HG03108 (cell line): ENCODE measurements at regions not wholly inside any gene's neighbourhood (a gene's known extent, or its start where the extent isn't known, plus 50 kb on each side); places are given as distances from the start of the nearest gene placed in this dataset.

Source experiments
- ATAC-seq: cut with Tn5 transposase; IDR thresholded peaks from one replicate; pipeline ENCODE4 v1.9.1; 2021; ENCODE audit warnings: moderate library complexity; ENCODE audit not compliant: unreplicated experiment

DNA sequence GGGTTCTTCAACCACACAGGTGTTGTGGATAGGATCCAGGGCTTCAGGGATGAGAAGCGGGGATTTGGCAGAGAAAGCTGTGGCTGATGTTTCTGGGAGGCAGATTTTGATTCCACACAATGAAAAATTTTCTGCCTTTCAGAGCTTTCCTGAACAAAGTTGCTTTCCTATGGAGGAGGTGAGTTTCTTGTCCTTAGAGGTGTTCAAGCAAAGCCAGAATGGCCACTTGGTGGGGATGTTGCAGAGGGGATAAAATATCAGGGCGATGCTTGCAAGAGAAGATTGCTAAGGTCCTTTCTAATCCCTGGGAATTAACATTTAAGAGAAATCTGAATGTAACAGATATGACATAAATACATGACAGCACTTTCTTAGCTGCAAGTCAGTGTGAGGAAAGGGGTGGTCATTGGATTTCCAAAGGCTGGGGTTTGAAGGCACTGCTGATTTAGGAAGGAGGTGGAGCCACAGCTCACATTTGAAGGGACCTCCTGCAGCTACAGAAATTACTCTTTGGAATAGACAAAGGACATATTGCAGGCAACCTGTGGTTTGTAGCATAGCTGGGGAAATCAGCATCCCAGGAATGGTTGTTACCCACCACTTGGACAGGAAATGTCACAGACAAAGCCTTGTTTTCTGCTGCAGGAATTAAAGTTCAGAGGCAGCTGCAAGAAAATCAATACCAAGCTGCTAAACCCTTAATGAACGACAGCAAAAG is 271.1 kb upstream of the CHD6 start:
- ATAC-seq, result no peak

GRCh38 chr20:41888434-41888833 is 270.3 kb upstream of the CHD6 start:
- ATAC-seq, result no peak

GRCh38 chr20:41887500-41887899 is 269.3 kb upstream of the CHD6 start:
- no peak for ATAC-seq

DNA sequence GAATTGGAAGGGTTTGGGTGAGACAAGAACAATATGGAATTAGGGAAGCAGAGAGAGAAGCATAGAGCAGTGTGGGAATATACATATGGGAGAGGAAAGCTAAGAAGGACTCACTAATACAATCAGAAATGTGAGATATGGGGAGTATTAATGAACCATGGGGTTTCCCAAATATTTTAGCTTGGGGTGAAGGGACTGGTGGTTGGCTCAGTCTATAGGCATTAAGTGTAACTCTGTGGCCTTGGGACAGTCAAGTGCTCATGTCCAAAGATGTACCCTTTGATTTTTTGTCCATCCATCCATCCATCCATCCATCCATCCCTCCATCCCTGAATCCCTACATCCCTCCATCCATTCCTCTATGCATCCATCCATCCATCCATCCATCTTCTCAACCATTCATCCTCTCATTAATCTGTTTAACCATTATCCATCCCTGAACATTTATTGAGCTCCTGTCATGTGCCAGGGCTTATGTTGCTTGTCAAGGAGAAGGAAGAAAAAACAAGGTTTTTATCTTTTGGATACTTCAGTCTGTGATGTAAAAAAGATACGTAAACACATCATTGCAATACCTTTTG is 263.4 kb upstream of the CHD6 start:
- ATAC-seq, result no peak

GRCh38 chr20:41879123-41879522 is 260.9 kb upstream of the CHD6 start:
- no peak for ATAC-seq

DNA sequence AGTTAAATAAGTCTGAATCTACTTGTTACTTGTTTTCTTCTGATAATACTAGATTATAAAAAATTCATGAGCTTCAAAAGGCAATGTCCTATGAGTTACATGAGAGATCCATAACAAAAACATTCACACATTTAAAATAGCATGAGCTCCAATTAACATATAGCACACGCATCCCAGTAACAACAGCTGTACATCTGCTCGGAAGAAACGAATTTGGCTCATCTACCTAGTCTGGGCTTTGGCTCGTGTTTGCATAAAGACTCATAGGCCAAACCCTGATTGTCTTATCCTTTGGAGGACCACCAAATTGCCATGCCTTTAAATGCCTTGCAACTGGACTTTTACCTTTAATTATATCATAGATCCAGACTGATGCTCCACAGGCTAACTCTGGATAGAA is 259.7 kb upstream of the CHD6 start:
- no peak for ATAC-seq

GRCh38 chr20:41874658-41875057 is 256.5 kb upstream of the CHD6 start:
- no peak for ATAC-seq

DNA sequence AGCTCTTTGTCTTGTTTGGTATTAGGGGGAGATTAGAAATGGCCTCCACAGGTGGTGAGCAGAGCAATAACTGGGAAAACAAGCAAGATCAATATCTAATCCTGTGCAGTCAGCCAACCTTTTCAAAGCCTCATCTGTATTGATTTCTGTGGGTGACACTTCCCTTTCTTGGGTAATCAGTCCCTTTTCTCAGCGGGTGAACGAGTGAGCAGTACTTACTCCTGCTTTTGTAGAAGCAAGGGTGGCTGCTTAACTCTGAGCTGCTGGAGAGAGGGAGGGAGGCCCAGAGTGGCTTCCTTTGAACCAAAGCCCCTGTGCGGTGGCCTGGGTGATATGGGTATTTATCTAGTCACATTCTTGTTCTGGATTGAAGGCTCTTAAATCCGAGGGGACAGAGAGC is 254.8 kb upstream of the CHD6 start:
- no peak for ATAC-seq

DNA sequence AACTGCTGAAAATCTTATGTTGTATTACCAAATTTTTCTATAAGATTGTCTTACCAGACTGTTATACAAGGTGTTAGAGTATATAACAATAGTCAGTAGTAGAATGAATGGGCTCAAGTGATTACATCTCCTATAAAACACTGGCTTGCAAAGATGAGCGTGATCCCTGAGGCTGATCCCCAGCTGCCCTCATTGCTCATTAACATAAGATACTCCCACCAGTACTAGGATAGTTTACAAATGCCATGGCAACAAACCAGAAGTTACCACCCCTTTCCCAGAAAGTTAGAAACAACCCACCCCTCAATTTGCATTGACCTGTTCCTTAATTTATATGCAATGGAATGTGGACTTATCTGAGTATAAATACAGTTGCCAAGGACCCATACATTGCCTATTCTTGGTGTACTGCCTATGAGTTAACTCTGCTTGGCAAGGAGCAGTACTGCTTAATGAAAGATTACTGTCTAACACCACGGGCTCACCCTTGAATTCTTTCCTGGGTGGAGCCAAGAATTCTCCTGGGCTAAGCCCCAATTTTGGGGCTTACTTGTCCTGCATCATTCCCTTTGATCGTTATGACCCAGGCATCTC is 252.8 kb upstream of the CHD6 start:
- ATAC-seq, result no peak

DNA sequence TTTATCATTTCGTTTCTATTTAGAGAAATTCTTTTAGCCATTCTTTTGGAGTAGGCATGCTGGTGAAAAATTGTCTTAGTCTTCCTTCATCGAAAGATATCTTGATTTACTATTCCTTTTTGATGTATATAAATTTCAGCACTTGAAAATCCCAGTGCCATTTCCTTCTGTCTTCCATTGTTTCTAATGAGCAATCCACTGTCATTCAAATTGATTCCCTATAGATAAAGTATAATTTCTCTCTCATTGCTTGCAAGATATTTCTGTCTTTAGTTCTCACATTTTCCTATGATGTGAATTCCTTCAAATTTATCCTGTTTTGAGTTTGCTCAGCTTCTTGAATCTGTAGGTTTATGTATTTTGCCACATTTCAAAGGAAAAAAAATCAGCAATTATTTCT is 251.1 kb upstream of the CHD6 start:
- no peak for ATAC-seq

GRCh38 chr20:41865938-41866337 is 247.8 kb upstream of the CHD6 start:
- no peak for ATAC-seq

- ATAC-seq, result no peak
Observed at GRCh38 chr20:41862476-41862875, 244.3 kb upstream of the CHD6 start.

- ATAC-seq, result no peak
Observed at GRCh38 chr20:41861772-41862422, 243.7 kb upstream of the CHD6 start.

DNA sequence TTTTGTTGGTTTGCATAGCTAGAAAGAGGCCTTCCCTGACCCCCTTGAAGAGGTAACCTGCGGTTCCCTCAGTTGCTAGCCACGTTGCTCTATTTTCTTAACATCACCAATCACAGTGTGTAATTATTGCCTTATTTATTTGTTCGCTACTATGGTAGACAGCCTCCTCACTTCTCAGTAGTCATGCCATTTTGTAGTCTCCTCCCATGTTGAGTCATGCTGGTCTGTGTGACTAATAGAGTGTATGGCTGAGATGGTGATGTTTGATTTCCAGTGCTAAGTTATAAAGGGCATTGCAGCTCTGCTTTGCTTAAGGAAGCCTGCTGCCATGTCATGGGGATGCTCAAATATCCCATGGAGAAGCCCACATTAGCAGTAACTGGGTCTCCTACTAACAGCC is 236.6 kb upstream of the CHD6 start:
- ATAC-seq, result no peak

DNA sequence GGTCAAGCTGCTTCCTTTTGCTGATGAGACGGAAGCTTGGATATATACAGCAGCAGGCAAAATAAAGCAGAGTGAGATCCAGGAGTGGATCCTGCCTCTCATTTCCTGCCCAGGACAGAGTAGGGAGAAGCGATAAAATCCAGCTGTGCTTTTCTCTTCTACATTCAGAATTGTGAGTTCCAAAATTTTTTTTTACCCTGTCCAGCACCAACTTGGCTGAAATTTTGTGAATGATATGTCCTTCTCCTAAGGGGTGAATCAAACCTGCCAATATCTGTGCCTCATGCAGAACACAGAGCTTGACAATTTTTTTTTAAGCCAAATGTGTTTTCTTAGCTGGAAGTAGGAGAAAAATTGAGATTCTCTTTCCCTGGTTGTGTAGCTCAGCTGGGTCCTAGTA is 235.6 kb upstream of the CHD6 start:
- ATAC-seq, result no peak

DNA sequence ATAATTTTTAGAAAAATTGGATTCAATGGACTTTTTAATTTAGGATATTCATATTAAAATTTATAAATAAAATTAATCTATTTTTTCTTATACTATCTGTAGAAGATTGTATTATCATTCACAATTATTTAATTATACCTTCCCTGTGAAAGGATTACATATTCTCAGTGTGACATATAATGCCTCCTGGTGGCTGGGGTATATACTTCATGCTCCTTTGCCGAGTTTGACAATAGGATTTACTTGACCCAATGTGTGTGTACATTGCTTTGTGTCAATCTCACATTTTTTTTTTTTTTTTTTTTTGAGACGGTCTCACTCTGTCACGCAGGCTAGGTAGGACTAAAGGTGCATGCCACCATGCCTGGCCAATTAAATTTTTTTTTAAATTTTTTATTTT is 230.0 kb upstream of the CHD6 start:
- ATAC-seq, result no peak

- no peak for ATAC-seq
Observed at GRCh38 chr20:41837669-41838224, 219.6 kb upstream of the CHD6 start.

DNA sequence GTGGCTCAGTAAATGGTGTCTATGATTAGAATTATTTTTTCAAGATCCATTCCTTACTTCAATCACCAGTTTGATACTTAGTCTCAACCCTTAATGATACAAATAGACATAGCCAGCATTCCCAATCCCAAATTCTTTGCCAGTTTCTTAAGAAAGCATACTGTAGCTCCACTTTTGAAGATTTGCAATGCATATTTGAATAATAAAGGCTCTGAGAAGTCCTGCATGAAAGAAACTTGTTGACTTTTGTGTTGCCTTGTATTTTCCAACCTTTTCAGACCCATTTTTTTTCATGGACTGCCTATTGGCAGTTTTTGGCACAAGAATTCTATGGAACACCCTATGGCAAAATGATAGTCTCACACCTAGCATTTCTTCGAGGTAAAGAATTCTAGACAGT is 215.6 kb upstream of the CHD6 start:
- no peak for ATAC-seq

- ATAC-seq, result no peak
Observed at GRCh38 chr20:41830702-41831101, 212.5 kb upstream of the CHD6 start.

DNA sequence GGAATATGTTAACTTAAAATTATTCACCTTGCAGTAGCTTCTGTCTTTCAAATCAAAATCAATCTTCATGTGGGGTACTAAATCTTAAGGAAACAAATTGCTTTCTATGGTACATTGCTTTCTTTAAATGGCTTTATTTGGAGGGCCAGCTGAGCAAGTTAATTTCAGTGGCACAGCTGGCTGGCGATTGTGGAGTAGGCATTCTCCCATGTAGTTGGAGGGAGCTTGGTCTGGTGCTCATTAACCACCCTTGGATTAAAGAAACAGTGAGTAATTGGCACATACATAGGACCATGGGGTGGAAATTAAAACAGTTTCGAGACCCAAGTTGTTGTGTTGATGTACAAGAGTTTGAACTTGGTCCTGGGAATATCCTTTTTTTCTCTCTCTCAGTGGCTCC is 201.3 kb upstream of the CHD6 start:
- no peak for ATAC-seq

DNA sequence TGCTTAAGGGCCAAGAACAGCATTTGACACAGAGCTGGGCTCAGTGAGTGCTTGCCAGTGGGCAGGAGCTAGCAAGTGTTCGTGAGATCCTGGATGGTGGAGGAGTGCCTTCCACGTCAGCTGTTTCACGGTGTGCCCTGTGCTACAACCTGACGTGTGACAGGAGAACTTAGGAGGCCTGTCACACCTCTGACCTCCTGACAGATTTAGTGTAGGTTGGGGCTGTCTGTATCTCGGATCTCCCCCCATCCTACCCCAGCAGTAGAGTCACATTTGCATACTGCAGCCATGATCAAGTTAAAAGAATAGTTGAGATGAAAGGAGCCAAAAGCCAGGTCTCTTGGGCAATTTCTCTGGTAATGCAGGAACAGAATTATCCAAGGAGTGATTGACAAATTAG is 200.8 kb upstream of the CHD6 start:
- no peak for ATAC-seq

- no peak for ATAC-seq
Observed at GRCh38 chr20:41818369-41818768, 200.2 kb upstream of the CHD6 start.
